DND-41 (cell line): ENCODE measurements at regions not wholly inside any gene's neighbourhood (a gene's known extent, or its start where the extent isn't known, plus 50 kb on each side); places are given as distances from the start of the nearest gene placed in this dataset.

ENCODE experiments used
- CTCF ChIP-seq: IDR thresholded peaks from 2 replicates; pipeline ENCODE4 v1.5.1; 2012; ENCODE audit warnings: borderline replicate concordance, low read length, moderate library complexity, mild to moderate bottlenecking; ENCODE audit not compliant: poor library complexity, severe bottlenecking; ENCODE audit errors: extremely low read depth
- EZH2 ChIP-seq: IDR thresholded peaks from 3 replicates; pipeline ENCODE4 v1.6.1; 2012; ENCODE audit warnings: borderline replicate concordance, low read depth, mild to moderate bottlenecking, moderate library complexity, low read length, inconsistent platforms; ENCODE audit not compliant: severe bottlenecking

GRCh38 chr3:101156787-101157345 lies 163.5 kb downstream of the IMPG2 start:
- TF ChIP-seq CTCF (no peak), EZH2 (no peak)
